ENCODE measurements at regions not wholly inside any gene's neighbourhood (a gene's known extent, or its start where the extent isn't known, plus 50 kb on each side); places are given as distances from the start of the nearest gene placed in this dataset.

DNA sequence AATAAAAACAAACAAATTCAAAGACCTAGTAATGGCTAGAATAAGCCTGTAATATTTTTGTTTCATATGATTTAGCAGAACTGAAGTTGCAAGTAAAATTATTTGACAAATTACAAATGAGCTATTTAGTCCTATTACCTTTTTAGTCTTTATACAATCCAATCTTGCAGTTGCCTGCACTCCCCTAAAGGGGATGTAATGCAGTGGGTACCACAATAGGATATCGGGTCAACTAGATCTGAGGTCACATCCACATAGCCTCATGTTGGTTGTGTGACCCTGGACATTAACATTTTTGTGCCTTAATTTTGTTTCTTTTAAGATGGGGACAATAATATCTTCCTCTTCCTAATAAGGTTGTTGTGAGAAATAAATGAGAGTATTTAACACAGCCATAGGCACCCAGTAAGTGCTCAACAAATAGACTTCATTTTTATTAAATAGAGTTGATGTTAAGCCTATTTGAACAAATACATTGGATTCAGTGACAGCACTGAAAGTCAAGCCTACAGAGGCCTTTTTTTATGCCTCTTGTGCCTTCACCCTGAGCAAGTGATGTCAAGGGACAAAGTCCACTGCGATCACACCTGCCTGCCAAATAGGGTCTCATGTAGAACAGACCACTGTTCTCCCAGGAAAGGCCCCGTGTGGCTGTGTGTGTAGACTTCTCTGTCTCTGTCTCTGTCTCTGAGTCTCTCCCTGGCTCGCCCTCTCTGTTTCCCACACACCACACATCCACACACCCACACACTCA is 124.8 kb downstream of the EVX1 start:
- no peak for DNase-seq

DNA sequence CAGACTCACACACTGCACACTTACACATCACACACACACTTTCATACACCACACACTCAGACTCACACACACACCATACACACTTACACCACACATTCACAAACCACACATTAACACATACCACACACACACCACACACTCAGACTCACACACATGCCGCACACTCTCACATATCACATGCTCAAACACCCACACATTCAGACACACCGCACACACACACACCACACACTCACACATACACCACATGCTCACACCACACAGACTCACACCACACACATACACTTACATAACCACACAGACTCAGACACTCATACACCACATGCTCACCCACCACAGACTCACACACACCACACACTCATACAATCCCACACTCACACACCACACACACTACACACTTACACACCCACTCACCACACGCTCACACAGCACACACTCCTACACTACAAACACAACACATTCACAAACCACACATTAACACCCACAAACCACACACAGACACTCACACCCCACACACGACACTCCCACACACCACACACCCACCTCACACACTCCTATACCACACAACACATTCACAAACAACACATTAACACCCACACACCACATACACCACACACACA is 125.4 kb downstream of the EVX1 start:
- DNase-seq = no peak

DNA sequence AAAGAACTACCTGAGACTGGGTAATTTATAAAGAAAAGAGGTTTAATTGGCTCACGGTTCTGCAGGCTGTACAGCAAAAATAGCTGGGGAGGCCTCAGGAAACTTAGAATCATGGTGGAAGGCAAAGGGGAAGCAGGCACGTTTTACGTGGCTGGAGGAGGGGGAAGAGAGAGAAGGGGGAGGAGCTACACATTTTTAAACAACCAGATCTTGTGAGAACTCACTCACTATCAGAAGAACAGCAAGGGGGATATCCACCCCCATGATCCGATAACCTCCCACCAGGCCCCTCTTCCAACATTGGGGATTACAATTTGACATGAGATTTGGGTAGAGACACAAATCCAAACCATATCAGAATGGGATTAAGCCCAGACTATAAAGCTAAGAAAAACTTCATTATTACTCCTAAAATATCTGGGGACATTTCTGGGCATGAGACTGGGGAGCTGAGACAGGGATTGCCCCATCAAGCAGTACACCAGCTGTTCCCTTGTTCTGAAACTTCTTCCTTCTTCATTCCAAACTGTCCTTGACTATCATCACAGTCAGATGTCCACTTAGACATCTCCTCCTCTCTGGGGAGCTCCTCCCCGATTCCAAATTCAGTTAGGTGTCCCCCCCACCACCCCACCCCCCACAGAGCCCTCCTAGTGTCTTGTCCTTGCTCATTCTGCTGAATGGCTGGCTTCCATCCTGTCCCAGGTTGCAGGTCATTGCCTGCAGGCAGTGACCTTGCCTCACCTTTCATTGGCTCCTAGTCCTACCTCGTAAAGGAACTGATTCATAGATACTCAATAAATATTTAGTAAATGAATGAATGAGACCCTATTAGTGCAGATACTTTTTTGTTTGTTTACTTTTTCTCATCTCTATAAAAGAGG is 132.6 kb downstream of the EVX1 start:
- no peak for DNase-seq

DNA sequence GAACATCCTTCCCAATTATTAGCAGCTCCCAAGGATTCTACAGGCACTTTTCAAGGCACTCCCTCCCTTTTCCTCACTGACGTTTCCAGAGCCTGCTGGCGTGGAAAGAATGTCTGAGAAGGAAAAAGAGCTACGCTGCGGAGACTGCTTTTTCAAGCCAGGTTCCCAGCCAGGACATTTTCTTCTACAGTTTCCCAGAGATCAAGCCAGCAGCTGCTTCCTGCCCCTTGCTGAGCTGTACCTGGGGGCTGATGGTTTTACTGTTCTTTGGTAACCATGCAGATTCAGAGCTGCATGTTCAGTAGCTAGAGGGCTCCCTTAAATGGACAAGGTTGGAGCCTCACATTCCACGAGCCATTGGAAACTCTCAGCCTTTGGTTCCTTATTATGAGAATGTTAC is 133.4 kb downstream of the EVX1 start:
- no peak for DNase-seq

DNA sequence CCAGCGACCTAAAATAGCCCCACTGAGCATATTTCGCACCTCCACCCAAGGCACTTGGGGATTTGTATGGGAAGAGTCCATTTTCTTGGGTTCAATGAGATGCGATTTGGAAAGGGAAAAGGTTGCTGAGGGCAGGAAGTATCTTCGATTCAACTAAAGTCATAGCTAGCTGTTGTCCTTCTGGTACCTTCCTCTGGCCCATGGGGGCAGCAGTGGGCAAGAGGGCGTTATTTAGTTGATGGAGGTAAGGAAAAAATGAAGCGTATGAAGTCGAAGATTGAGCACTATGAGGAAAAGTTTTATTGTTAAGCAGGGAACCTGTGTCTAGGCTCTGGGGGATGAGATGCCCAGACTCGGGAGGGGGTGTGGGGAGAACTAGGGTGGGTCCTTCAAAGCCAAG is 135.4 kb downstream of the EVX1 start:
- no peak for DNase-seq

DNA sequence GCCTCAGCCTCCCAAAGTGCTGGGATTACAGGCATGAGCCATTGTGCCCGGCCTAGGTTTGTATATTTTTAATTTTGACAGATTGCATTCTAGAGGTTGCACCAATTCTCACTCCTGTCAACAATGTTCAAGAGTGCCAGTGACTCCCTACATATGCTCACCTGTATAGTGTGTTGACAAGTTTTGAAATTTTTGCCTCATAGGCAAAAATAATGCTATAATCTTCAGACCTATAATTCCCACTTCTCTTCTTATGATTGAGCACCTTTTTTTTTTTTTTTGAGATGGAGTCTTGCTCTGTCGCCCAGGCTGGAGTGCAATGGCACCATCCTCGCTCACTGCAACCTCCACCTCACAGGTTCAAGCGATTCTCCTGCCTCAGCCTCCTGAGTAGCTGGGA is 139.7 kb downstream of the EVX1 start:
- no peak for DNase-seq

DNA sequence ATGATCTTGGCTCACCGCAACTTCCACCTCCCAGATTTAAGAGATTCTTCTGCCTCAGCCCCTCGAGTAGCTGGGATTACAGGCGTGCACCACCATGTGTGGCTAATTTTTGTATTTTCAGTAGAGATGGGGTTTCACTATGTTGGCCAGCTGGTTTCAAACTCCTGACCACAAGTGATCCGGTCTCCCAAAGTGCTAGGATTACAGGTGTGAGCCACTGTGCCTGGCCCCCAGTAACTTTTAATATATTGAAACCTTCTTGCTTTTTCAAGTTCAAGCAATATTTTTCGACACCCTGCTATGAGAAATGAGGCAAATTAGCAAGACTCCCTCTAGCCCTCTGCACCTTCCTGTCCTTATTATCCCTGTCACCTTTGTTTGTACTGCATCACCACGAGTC is 144.0 kb downstream of the EVX1 start:
- DNase-seq = no peak

DNA sequence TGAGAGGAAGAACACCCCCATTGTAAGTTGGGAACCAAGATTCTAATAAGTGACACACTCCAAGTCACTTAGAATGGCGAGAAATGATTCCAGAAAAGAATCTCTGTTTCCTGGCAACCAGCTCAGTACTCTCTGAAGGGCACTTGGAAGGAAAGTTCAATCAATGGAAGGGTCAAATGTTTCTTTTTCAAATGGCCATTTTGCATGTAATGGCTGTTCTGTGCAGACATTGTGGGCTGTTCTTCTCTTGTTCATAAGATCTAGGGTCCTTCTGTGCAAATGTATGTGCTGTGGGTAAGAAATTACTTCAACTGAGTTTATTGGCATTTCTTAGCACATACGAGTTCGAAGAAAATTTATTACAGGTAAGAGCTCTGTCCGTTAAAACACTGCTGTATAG is 145.3 kb downstream of the EVX1 start:
- no peak for DNase-seq

DNA sequence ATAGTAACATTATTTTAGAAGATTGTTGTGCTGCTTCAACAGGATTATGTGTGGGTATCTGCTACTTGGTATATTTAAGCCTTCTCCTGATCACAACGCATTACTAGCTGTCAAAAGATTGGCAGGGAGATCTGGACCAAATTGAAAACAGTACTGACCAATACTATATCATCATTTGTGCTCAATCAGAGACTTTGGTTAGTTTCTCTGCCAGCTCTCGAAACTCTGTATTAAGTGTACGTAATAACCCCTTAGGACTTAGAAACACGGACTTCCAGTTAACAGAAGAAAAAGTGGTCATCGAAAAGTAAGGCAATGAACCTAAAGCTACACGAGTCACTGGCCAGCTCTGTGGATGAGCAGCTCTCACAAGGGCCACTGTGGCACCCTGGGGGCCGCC is 146.0 kb downstream of the EVX1 start:
- DNase-seq = no peak

DNA sequence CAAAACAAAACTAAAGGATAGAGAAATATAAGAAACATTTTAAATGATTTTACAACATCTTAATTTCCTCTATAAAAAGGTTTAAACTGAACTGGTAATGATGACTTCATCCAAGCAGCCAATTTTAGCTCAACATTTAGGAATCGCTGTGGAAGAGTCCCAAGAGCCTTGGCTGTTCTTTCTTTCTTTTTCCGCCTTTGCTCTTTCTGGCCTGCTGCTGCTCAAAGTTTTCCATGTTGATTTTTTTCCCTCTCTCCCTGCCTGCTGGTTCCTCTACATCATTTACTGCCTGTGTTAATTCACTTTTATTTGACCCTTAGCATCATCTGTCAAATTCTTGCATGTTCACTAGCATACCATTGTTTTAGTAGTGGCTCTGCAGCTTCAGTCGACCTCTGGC is 146.9 kb downstream of the EVX1 start:
- DNase-seq = no peak

DNA sequence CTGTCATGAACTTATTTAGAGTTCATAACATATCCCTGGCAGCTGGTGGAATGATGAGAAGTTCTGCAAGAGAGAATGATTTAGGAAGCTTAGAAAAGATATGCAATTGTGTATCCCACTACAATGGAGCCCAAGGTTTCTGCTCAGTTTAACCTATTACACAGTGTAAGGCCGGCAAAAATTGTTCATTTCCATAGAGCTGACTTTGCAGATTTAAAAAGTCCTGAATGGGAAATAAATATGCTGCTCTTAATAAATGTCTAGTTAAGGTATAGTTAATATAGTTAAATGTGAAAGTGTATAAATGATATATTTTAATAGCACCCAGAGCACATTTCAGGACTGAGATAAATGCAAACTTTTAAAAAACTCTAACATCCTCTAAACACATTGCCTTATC is 149.9 kb downstream of the EVX1 start:
- no peak for DNase-seq

DNA sequence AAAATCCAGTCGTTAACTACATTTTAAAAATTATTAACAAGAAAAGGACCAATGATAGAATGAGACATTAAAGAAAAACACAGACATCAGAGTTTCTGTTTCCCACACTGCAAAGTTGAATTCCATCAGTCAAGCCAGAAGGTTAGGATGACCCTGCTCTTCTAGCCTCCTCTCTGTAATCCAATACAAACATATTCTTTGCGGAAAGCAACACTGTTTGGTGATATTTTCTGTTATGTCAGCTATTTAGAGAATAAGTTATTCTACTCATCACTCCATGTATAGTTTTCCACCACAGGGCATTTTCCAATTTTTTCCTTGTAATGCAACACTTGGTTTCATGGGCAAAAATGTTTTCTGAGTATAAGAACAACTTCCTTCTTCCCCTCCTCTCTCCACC is 152.3 kb downstream of the EVX1 start:
- DNase-seq = no peak

DNA sequence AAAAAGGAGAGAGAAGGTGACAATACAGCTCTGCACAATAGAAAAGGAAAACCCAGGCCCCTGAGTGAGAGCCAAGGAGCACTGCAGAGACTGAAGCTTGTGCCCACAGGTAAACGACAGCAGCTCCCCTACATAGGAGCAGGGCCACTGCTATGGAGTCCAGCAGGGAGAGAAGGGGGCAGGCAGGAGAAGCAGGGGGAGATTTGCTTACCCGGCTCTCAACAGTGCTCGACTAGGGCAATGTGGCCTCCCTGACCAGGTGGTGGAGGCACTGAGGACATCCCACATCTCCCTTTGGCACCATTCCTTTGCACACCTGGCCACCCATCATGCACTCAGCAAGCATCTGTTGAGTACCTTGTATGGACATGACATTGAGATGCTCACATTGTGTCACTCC is 153.0 kb downstream of the EVX1 start:
- no peak for DNase-seq

DNA sequence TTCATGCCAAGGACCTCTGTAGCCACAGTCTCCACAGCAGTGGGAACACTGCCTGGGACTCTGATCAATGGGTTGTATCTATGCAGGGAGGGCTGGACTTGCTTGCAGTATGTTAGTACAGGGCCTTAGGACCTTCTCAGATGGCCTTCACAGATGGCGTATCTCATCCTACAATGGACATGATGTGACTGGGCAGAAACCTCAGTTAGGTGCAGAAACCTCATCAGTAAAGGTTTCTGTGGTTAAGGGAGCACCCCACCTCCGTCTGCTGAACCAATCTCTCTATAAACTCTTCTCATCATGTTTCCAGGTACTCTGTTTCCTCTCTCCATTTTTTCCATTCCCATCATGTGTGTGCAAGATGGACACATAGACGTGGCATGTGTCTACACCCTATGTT is 154.9 kb downstream of the EVX1 start:
- DNase-seq = no peak

DNA sequence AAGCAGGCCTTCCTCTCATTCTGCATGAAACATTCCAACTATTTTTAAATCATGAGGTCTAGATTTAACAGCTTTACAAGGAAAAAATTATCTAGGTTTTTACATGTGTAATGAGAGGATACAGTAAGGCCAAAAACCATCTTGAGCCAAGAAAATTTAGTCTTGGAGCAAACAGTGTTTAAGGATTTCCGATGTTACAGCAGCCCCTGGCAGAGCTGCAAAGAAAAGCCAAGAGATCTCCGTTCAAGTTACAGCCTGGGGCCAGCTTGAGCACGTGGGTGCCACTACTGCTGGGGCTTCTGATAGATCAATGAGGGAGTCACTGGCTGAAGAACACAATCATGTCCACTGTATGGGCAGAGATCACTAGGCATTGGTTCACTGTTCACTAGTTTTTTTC is 156.2 kb downstream of the EVX1 start:
- no peak for DNase-seq

DNA sequence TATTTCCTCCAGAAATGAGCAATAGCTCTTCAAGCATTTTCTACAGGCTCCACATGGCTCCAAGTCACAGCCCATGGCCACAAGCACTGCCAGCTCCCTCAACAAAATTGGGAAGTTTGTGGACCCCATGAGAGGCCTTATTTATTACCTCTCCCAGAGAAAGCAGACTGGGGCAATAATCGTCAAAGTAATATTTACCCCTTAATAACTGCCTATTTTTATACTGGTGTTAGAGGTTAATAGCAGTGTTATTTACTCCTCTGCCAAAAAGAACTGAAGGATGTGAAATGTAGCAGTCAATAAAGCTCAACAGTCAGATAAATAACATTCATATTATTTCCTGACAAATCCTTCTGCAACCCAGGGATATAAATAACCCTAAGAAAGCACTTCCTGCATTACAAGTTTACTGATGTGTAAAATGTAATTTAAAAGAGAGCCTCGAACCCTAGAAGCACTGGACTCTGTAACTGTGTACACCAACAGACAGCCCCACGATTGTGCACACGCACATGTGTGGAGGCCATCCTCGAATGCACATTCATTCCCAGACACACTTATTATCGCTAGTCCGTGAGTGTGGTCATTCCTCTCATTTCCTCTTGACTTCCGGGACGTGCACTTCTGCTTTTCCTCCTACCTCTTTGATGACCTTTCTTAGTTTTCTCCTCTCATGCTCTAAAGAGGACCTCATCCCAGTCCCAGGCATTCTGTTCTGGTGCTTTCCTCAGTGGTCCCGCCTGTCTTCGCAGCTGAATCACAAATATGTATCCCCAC is 157.4 kb downstream of the EVX1 start:
- DNase-seq = no peak

DNA sequence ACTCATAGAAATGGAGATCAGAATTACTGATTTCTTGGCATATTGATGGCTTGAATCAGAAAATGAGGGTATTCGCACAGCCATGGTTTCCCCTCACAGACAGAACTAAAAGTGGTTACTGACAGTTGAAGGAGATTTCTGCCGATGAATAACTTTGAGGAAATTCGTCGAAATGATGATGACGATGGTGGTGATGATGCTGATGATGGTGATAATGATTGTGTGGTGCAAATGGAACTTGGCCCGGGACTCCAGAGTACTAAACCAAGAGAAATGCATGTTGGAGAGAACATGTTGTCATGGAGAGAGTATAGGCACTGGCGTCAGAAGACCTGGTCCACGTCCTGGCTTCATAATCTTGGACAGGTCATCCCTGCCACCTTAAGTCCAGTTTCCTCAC is 163.2 kb downstream of the EVX1 start:
- DNase-seq = no peak

DNA sequence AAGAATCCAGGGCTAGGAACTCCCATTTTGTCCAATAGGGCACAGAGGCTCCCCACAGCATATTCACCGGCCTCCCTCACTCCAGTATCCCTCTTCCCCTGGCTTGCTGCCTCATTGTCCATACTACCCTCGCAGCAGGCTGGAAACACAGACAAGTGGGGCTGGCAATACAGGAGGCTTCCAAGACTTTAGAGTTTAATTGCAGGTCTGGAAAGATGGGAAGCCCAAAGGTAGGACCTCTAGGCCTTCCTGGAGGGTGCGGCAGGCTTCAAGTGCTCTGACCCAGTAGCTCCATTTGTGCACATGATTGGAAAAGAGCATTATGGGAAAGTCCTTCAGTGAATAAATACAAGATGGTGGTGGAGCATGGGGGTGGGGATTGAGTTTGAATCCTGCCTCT is 166.7 kb downstream of the EVX1 start:
- no peak for DNase-seq

DNA sequence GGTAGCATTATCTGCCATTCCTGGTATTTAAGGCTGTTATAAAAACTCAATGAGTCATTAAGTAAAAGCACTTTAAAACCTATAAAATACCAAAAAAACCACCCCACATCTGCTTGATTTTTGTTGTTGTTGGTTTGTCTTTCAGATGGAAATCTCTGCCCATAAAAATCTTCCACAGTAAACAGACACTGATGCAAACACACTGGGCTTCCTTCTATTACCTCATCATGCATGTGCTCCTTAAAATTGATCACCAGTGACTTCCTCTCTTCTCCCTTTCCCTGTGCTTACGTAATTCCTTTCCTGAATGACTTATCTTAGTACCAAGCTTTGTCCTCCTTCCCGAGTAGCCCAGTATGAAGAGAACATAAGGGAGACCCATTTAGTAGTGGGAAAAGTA is 167.2 kb downstream of the EVX1 start:
- no peak for DNase-seq

DNA sequence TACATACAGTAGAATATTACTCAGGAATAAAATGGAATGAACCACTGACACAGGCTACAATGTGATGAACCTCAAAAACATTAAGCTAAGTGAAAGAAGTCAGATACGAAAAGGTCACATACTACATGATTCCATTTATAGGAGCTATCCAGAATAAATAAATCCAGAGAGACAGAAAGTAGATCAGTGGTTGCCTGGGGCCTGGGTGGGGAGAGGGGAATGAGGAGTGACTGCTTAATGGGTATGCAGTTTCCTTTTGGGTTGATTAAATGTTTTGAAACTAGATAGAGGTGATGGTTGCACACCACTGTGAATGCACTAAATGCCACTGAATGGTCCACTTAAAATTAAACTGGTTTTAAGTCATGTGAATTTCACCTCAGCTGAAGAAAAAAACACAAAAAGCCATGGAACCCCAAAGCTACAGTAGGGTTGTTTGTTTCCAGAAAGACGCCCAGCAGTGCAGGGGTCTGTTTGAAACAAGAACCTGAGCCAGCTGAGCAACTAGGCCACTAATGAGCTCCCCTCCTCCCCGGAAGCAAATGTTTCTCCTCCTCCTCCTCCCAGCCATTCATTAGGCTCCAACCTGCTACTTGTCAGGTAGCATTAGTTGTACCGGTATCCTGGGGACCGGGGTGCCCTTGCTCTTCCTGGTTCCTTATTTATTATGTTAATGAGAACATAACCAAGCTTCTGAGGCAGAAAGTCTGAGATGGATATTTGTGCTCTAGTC is 168.4 kb downstream of the EVX1 start:
- DNase-seq = no peak

DNA sequence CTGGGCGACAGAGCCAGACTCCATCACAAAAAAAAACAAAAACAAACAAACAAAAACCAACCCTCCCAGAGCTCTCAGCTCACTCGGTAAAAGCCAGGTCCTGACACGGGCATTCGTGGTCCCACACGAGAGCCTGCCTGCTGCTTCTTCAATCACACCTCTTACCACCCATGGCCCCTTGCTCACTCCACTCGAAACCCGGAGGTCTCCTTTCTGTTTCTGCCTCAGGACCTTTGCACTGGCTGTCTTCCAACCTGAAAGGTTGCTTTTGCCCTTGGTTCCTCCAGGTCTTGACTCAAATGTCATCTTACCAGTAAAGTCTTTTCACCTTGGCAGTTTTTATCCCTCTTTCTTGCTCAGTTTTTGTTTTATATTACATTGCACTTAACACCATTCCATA is 169.6 kb downstream of the EVX1 start:
- no peak for DNase-seq

DNA sequence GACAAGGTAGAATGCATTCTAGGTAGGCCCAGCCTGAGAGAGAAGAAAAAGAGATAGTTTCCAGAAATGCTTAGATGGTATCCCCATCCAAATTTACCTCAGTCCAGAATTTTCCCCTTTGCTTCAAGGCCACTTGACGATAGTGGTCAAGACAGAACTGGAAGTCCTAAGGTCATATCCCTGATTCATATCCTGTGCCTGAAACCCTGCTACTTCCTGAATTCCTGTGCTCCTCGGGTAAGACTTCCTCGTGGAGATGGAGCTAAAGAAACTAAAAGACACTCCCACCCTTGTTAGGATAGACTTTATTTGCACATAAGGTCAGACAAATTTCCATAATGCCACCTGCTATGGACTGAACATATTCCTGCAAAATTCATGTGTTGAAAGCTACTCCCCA is 175.9 kb downstream of the EVX1 start:
- no peak for DNase-seq

All from CD4-positive, alpha-beta T cell treated with Interleukin-10 for 1 hour (primary cell).